GM13977 (cell line): ENCODE measurements at regions not wholly inside any gene's neighbourhood (a gene's known extent, or its start where the extent isn't known, plus 50 kb on each side); places are given as distances from the start of the nearest gene placed in this dataset.

Source experiments
- DNase-seq: peaks from one replicate; pipeline ENCODE4 v3.0.0; 2012; ENCODE audit warnings: low spot score
- in situ Hi-C: fragments of 300-500 bp; cut with MboI; formaldehyde crosslinking; loops from one replicate; pipeline ENCODE4 v1.12.0; 2022; ENCODE audit warnings: low sequenced_read_pairs, low pct_unique_long_range_greater_than_20kb, mixed read lengths, inconsistent platforms; ENCODE audit not compliant: unreplicated experiment
- TF ChIP-seq, protein P1 (sequence below): IDR thresholded peaks from 2 replicates; pipeline ENCODE4 v1.5.1; 2012; ENCODE audit warnings: mild to moderate bottlenecking, control low read depth; ENCODE audit not compliant: insufficient read depth; ENCODE audit errors: extremely low read depth, missing control alignments

DNA sequence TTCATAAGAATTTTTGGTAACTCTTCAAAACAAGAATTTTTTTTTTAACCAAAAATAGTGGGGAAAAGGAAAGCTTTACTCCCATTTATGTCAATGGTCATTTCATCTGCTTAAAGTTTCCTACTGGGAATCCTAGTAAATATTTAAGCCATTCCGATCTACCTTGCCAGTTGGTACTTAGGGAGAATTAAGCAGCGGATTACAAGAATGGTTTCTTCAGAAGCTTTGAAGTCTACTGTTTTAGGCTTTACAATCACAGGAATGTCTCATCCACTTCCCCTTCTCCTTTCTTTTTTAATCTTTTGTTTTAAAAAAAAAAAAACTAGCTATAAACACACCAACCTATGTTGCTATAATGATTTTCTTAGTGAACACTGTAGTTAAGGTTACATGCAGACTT lies 341.4 kb upstream of the ATP11B start:
- TF ChIP-seq, protein P1, sequence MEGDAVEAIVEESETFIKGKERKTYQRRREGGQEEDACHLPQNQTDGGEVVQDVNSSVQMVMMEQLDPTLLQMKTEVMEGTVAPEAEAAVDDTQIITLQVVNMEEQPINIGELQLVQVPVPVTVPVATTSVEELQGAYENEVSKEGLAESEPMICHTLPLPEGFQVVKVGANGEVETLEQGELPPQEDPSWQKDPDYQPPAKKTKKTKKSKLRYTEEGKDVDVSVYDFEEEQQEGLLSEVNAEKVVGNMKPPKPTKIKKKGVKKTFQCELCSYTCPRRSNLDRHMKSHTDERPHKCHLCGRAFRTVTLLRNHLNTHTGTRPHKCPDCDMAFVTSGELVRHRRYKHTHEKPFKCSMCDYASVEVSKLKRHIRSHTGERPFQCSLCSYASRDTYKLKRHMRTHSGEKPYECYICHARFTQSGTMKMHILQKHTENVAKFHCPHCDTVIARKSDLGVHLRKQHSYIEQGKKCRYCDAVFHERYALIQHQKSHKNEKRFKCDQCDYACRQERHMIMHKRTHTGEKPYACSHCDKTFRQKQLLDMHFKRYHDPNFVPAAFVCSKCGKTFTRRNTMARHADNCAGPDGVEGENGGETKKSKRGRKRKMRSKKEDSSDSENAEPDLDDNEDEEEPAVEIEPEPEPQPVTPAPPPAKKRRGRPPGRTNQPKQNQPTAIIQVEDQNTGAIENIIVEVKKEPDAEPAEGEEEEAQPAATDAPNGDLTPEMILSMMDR: no peak
- DNase-seq: no peak
- in situ Hi-C loops: no loop called here

DNA sequence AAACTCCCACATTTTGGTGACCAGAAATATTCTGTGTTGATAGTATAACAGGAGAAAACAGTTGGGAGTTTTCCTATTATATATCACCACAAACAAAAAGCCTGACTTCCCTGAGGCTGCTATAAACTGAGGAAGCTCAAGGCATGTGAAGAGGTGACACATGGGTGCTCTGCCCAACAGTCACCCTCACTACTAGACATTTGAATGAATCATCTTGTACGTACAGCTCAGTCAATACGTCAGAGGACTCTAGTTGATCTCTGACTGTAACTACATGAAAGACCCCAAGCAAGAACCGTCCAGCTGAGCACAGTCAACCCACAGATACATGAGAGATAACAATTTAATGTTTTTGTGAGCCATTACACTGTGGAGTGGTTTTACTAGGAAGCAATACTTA lies 338.3 kb upstream of the ATP11B start:
- no peak for DNase-seq
- in situ Hi-C loops: no loop called here
- TF ChIP-seq, protein P1: no peak

DNA sequence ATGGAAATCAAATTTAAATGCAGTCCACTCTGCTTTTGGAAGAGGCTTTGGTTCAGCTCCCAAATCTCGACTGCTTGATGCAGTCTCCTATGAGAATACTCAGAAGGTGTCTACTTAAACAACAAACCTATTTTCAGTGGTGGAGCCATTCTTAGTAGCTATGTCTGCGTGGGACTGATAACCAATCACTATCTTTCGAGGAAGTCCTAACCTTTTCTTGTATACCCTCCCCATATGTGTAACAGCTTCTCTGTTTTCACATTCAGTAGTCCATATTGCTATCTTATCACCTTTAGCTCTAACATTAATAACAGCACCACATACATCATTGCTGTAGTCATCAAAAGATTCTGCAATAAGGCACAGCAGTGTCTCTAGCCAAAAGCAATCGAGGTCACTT lies 333.0 kb upstream of the ATP11B start:
- no peak for DNase-seq
- in situ Hi-C loops: no loop called here
- TF ChIP-seq, protein P1: no peak

DNA sequence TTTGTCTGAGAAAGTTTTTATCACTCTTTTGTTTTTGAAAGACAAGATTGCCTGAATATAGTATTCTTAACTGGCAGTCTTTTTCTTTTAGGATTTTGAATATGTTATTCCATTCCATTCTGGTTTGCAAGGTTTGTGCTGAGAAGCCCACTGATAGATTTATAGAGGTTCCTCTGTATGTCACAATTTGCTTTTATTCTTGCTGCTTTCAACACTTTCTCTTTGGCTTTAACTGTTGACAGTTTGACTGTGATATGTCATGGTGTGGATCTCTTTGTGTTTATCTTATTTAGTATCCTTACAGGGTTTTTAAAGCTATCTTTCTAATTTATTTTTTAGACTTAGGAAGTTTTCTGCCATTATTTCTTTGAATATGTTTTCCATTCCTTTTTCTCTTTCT lies 331.2 kb upstream of the ATP11B start:
- no peak for DNase-seq

DNA sequence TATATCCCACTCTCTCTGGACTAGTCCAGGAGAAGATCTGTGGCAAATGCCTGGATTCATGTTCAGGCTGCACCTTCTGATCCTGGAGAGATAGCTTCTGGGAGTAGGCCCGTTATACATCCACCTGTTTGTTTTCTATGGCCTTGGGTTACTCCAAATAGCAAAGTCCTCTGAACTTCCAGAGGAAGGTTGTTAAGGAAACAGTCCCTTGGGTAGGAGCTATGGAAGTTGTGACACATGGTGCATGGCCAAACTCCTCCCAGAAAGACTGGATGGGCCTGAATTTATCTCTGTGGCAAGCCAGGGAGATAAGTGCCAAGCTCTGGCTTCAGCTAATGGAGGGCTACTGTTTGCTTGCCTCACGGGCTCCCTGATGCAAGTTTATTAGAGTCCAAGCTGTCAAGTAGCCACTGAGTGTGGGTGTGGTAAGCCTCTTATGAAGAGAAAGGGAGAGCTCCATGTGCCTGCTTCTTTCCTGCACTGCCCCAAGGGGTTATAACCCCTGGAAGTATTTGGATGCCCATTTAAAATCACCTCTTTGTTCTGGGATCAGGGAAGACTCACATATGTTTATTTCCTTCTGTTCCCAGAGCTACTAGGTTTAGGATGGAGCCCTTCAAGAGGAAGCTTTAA lies 328.7 kb upstream of the ATP11B start:
- TF ChIP-seq, protein P1: no peak
- in situ Hi-C loops: no loop called here
- DNase-seq: no peak

More for the DNA sequence above, 331.2 kb upstream of the ATP11B start:
- in situ Hi-C loops: no loop called here
- TF ChIP-seq, protein P1: no peak

DNA sequence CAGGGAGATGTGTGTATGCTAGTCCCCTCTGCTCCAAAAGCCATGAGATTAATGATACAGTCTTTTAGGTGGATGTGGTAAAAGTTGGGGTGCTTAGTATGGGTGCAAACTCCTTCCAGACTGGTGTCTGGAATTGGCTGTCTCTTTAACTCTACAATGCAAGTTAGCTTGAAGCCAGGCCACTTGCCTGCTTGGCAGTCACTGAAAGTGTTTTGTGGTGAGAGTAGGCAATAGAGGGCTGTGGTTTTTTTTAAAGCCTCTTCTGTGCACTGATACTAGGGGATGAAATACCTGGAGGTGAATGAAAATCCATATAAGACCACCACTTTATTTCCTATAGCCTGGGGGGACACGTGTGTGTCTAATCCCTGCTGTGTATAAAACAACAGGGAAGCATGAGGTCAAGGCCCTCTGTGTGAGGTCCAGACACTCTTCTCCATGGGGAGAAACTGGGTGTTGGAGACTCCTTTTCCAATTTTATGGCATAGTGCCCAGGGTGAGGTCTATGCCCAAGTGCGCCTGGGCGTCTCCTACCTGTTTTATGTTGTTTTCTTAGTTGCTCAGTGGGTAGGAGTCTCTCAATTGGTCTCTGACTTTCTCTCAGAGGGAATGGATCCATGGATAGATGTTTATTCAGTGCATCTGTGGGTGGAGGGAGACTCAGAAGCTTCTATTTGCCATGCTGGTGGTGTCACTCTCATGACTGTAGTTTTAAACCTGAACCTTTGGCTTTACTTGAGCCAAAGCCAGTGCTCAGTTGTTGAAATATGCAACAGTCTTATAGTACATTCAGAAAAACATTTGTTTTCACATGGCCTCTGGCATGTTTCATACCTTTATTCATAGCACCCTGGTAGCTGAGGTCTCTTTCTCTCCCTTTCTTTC lies 327.8 kb upstream of the ATP11B start:
- in situ Hi-C loops: no loop called here
- TF ChIP-seq, protein P1: no peak
- no peak for DNase-seq
